HG02678 (cell line): ENCODE measurements at regions not wholly inside any gene's neighbourhood (a gene's known extent, or its start where the extent isn't known, plus 50 kb on each side); places are given as distances from the start of the nearest gene placed in this dataset.
"Not testable (repeated sequence)": the region's sequence is repeated elsewhere in the genome, so short reads cannot be mapped to it uniquely, and the experiment has no call there.

Experiments
- ATAC-seq: cut with Tn5 transposase; IDR thresholded peaks from one replicate; pipeline ENCODE4 v1.9.1; 2021; ENCODE audit warnings: mild to moderate bottlenecking, moderate library complexity; ENCODE audit not compliant: unreplicated experiment

DNA sequence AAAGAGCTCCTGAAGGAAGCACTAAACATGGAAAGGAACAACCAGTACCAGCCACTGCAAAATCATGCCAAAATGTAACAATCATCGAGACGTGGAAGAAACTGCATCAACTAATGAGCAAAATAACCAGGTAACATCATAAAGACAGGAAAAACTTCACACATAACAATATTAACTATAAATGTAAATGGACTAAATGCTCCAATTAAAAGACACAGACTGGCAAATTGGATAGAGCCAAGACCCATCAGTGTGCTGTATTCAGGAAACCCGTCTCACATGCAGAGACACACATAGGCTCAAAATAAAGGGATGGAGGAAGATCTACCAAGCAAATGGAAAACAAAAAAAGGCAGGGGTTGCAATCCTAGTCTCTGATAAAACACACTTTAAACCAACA, 83.9 kb upstream of the TSLP start:
- ATAC-seq: not testable (repeated sequence)

DNA sequence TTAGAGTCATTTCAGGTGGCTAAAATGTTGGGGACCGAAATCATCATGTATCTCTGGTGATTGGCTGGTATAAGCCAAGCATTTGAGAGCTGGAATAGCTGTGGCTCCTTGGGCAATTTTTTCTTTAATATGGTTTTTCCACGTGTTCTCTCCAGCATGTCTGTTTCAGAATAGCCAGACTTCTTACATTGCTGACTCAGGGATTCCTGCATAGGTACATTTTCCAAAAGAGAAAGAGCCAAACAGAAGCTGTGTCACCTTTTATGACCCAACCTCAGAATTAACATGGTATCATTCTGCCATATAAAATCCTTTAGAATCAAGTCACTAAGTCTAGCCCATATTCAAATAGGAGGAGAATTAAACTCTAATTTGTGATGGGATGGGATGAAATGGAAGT, 74.8 kb upstream of the TSLP start:
- ATAC-seq: no peak

DNA sequence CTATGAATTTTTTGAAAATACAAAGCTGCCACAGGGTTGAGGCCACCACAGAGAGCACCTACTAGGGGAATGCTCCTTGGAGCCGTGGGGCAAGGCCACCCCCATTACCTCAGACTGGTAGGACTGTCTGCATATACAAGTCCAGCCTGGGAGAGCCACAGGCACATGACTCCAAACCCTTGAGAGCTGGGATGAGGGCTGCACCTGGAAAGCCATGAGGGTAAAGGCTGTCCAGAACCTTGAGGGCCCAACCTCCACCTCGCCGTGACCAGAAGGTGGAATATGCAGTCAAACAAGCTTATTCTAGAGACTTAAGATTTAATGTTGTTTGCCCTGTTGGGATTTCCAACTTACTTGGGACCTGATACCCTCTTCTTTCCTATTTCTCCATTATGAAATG, 69.5 kb upstream of the TSLP start:
- ATAC-seq: no peak

- no peak for ATAC-seq
These were observed 67.9 kb upstream of the TSLP start for GRCh38 chr5:111003623-111004022.

DNA sequence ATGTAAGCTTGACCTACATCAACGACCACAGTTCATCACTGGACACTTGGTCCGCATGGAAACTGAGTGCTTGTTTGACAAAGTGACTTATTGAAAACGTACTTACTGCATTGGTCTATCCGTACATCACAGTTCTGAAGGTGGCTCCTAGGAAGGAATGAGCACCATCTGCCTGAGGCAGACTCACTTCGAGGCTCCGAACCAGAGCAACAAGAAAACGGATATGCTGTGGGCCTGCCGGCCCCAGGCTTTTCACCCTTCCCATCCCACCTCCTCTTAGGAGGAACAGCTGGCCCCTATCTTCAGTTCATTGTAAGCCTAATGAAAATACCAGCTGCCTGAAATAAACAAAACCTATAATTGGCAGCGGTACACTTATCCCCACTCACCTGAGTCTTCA, 67.2 kb upstream of the TSLP start:
- ATAC-seq: no peak

DNA sequence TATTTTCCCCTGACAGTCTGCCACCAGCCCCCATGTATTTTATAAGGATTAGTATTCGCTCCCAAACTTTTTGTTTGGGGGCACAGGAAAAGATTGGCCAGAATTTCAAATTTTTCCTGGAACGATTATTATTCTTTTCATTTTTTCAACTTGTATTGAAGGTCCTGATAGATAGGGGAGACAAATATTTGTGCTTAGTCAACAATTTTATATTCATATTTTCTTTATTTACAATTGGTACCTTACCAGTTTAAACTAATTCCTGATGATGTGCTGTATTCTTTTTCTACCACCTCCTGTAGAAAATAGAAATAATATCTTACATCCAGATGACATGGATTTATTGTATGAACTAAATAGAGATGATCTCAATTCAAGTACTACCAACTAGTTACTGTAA, 60.7 kb upstream of the TSLP start:
- no peak for ATAC-seq

DNA sequence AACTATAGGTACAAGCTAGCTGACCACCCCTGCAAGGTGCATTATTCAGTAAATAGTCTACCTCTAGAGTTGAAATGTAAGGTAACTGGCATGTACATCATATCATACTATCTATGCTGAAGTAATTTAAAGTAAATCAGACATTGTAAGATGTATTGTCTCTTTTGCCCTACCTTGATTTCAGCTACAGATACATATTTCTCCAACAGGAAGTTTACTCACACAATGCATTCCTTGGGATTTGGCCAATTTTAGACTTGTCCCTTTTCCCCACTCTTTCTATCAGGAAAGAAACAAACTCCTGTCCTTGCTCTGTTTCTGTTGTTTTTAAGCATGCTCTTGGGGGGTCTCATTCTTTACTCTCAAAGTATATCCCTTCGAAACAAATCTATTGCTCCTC, 58.5 kb upstream of the TSLP start:
- ATAC-seq: no peak

DNA sequence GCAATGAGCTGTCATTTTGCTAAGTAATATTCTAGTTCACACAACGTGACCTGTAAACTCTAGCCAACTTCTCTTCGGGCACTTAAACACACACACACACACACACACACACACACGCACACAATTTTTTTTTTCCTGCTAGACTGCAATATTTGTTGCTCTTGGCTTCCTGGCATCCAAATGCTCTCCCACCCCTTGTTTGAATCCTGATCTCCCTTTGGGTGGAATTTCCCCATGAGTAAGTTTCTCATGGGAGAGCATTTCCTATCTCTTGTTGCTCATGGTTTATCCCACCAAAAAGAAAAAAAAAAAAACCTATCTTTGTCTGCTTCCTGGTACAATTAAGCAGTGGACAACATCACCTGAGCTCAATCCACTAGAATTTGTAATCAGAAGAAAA, 54.7 kb upstream of the TSLP start:
- ATAC-seq: no peak

GRCh38 chr5:111017731-111018130, 53.8 kb upstream of the TSLP start:
- no peak for ATAC-seq
